ENCODE measurements at regions not wholly inside any gene's neighbourhood (a gene's known extent, or its start where the extent isn't known, plus 50 kb on each side); places are given as distances from the start of the nearest gene placed in this dataset.

DNA sequence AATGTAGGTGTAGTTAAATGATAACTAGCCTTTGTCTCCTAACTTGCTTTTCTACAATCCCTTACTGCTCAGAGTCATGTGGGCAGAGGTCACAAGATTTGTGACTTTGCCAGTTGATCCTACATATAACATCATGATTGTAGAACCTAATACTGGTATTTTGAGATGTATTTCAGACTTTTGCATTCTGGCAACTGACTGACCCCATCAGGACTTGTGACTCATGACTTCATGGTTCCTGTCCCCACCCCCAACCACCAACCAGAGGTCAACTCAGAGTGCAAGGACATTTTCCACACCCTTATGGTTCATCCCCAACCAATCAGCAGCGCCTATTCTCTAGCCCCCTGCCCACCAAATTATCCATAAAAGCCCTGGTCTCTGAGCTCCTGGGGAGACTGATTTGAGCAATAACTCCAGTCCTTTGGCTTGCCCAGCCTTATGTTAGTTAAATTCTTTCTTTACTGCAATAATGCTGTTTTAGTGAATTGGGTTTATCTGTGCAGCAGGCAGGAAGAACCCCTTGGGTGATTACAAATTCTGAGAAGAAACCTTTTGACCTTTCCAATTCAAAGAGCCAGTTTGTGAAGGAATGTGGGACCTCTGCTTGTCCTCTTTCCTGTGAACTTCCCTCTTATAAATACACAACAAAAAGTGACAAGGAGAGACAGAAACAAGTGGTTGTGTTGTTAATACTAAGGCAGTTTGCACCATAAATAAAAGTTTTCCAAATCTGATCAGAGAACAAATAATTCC lies 588.7 kb downstream of the UTRN start:
- Histone ChIP-seq H3K27ac (ENCODE audit: low read depth in 2 of 2, low read length in 2 of 2) (no peak overlapping the region), H3K4me1 (ENCODE audit: control insufficient read depth in 2 of 2, insufficient read depth in 2 of 2, low read length in 2 of 2) (no peaks in the 10 kb centered on the region), H3K9me3 (ENCODE audit: control insufficient read depth in 2 of 2, low read length in 2 of 2) (no peaks in the 10 kb centered on the region), H3K36me3 (ENCODE audit: control insufficient read depth in 2 of 2, insufficient read depth in 2 of 2, low read length in 2 of 2) (no peaks in the 10 kb centered on the region), H3K9ac (ENCODE audit: low read depth in 1 of 2, low read length in 2 of 2) (no peak overlapping the region), H3K4me3 (ENCODE audit: low read length in 2 of 2) (no peak overlapping the region), H3K27me3 (ENCODE audit: control insufficient read depth in 2 of 2, insufficient read depth in 2 of 2, low read length in 2 of 2) (no peaks in the 10 kb centered on the region)

DNA sequence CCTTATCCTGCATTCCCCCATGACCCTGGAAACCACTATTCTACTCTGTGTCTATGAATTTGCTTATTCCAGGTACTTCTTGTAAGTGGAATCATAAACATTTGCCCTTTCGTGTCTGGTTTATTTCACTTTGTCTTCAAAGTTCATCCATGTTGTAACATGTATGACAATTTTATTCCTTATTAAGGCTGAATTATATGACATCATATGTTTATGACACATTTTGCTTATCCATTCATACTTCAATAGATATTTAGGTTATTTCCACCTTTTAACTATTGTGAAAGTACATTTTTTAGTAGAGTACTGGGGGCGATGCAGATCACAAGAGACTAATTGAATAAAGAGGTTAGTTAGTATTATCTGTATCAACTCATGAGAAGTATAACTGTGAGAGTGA lies 591.6 kb downstream of the UTRN start:
- H3K4me3 ChIP-seq (ENCODE audit: low read length in 2 of 2): no peak overlapping the region
- no peaks in the 10 kb centered on the region for H3K4me1 ChIP-seq (ENCODE audit: control insufficient read depth in 2 of 2, insufficient read depth in 2 of 2, low read length in 2 of 2)
- no peaks in the 10 kb centered on the region for H3K9me3 ChIP-seq (ENCODE audit: control insufficient read depth in 2 of 2, low read length in 2 of 2)
- H3K27me3 ChIP-seq (ENCODE audit: control insufficient read depth in 2 of 2, insufficient read depth in 2 of 2, low read length in 2 of 2): no peaks in the 10 kb centered on the region
- H3K9ac ChIP-seq (ENCODE audit: low read depth in 1 of 2, low read length in 2 of 2): no peak overlapping the region
- H3K36me3 ChIP-seq (ENCODE audit: control insufficient read depth in 2 of 2, insufficient read depth in 2 of 2, low read length in 2 of 2): no peaks in the 10 kb centered on the region
- no peak overlapping the region for H3K27ac ChIP-seq (ENCODE audit: low read depth in 2 of 2, low read length in 2 of 2)

- no peaks in the 10 kb centered on the region for H3K36me3 ChIP-seq (ENCODE audit: control insufficient read depth in 2 of 2, insufficient read depth in 2 of 2, low read length in 2 of 2)
- no peaks in the 10 kb centered on the region for H3K27me3 ChIP-seq (ENCODE audit: control insufficient read depth in 2 of 2, insufficient read depth in 2 of 2, low read length in 2 of 2)
- H3K27ac ChIP-seq (ENCODE audit: low read depth in 2 of 2, low read length in 2 of 2): no peak overlapping the region
- H3K4me1 ChIP-seq (ENCODE audit: control insufficient read depth in 2 of 2, insufficient read depth in 2 of 2, low read length in 2 of 2): no peaks in the 10 kb centered on the region
- H3K4me3 ChIP-seq (ENCODE audit: low read length in 2 of 2): no peak overlapping the region
- no peak overlapping the region for H3K9ac ChIP-seq (ENCODE audit: low read depth in 1 of 2, low read length in 2 of 2)
- no peaks in the 10 kb centered on the region for H3K9me3 ChIP-seq (ENCODE audit: control insufficient read depth in 2 of 2, low read length in 2 of 2)
Observed at GRCh38 chr6:144877118-144877517, 592.0 kb downstream of the UTRN start.

GRCh38 chr6:144878577-144878976 lies 593.4 kb downstream of the UTRN start:
- H3K9ac ChIP-seq (ENCODE audit: low read depth in 1 of 2, low read length in 2 of 2): no peak overlapping the region
- H3K27ac ChIP-seq (ENCODE audit: low read depth in 2 of 2, low read length in 2 of 2): no peak overlapping the region
- no peaks in the 10 kb centered on the region for H3K36me3 ChIP-seq (ENCODE audit: control insufficient read depth in 2 of 2, insufficient read depth in 2 of 2, low read length in 2 of 2)
- no peaks in the 10 kb centered on the region for H3K4me1 ChIP-seq (ENCODE audit: control insufficient read depth in 2 of 2, insufficient read depth in 2 of 2, low read length in 2 of 2)
- H3K27me3 ChIP-seq (ENCODE audit: control insufficient read depth in 2 of 2, insufficient read depth in 2 of 2, low read length in 2 of 2): no peaks in the 10 kb centered on the region
- H3K9me3 ChIP-seq (ENCODE audit: control insufficient read depth in 2 of 2, low read length in 2 of 2): no peaks in the 10 kb centered on the region
- no peak overlapping the region for H3K4me3 ChIP-seq (ENCODE audit: low read length in 2 of 2)

DNA sequence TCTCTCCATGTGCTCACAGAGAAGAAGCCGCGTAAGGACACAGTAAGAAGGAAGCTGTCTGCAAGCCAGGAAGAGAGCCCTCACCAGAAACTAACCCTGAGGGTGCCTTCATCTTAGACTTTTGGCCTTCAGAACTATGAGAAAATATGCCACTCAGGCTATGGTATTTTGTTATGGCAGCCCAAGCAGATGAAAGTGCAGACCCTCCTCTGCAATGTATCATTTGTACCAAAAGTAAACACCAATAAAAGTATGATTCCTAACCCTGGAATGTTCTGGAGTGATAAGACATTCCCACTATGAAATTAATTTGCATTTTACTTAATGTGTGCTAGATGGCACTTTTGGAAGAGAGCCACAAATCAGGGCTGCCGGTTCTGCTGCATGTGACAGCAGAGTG lies 594.3 kb downstream of the UTRN start:
- Histone ChIP-seq H3K9me3 (ENCODE audit: control insufficient read depth in 2 of 2, low read length in 2 of 2) (no peaks in the 10 kb centered on the region), H3K36me3 (ENCODE audit: control insufficient read depth in 2 of 2, insufficient read depth in 2 of 2, low read length in 2 of 2) (no peaks in the 10 kb centered on the region)

GRCh38 chr6:144882425-144882824 lies 597.3 kb downstream of the UTRN start:
- Histone ChIP-seq H3K36me3 (ENCODE audit: control insufficient read depth in 2 of 2, insufficient read depth in 2 of 2, low read length in 2 of 2) (no peaks in the 10 kb centered on the region), H3K4me3 (ENCODE audit: low read length in 2 of 2) (no peak overlapping the region), H3K9ac (ENCODE audit: low read depth in 1 of 2, low read length in 2 of 2) (no peak overlapping the region), H3K9me3 (ENCODE audit: control insufficient read depth in 2 of 2, low read length in 2 of 2) (no peaks in the 10 kb centered on the region), H3K27ac (ENCODE audit: low read depth in 2 of 2, low read length in 2 of 2) (no peak overlapping the region), H3K27me3 (ENCODE audit: control insufficient read depth in 2 of 2, insufficient read depth in 2 of 2, low read length in 2 of 2) (no peaks in the 10 kb centered on the region), H3K4me1 (ENCODE audit: control insufficient read depth in 2 of 2, insufficient read depth in 2 of 2, low read length in 2 of 2) (no peaks in the 10 kb centered on the region)

More for the DNA sequence above, 594.3 kb downstream of the UTRN start:
- Histone ChIP-seq H3K4me3 (ENCODE audit: low read length in 2 of 2) (no peak overlapping the region), H3K27ac (ENCODE audit: low read depth in 2 of 2, low read length in 2 of 2) (no peak overlapping the region), H3K9ac (ENCODE audit: low read depth in 1 of 2, low read length in 2 of 2) (no peak overlapping the region), H3K4me1 (ENCODE audit: control insufficient read depth in 2 of 2, insufficient read depth in 2 of 2, low read length in 2 of 2) (no peaks in the 10 kb centered on the region), H3K27me3 (ENCODE audit: control insufficient read depth in 2 of 2, insufficient read depth in 2 of 2, low read length in 2 of 2) (no peaks in the 10 kb centered on the region)

- Histone ChIP-seq H3K4me1 (ENCODE audit: control insufficient read depth in 2 of 2, insufficient read depth in 2 of 2, low read length in 2 of 2) (no peaks in the 10 kb centered on the region), H3K36me3 (ENCODE audit: control insufficient read depth in 2 of 2, insufficient read depth in 2 of 2, low read length in 2 of 2) (no peaks in the 10 kb centered on the region), H3K9ac (ENCODE audit: low read depth in 1 of 2, low read length in 2 of 2) (no peak overlapping the region), H3K9me3 (ENCODE audit: control insufficient read depth in 2 of 2, low read length in 2 of 2) (no peaks in the 10 kb centered on the region), H3K4me3 (ENCODE audit: low read length in 2 of 2) (no peak overlapping the region), H3K27ac (ENCODE audit: low read depth in 2 of 2, low read length in 2 of 2) (no peak overlapping the region), H3K27me3 (ENCODE audit: control insufficient read depth in 2 of 2, insufficient read depth in 2 of 2, low read length in 2 of 2) (no peaks in the 10 kb centered on the region)
Observed at GRCh38 chr6:144883915-144884314, 598.8 kb downstream of the UTRN start.

- Histone ChIP-seq H3K4me1 (ENCODE audit: control insufficient read depth in 2 of 2, insufficient read depth in 2 of 2, low read length in 2 of 2) (no peaks in the 10 kb centered on the region), H3K27me3 (ENCODE audit: control insufficient read depth in 2 of 2, insufficient read depth in 2 of 2, low read length in 2 of 2) (no peaks in the 10 kb centered on the region), H3K27ac (ENCODE audit: low read depth in 2 of 2, low read length in 2 of 2) (no peak overlapping the region), H3K4me3 (ENCODE audit: low read length in 2 of 2) (no peak overlapping the region), H3K9me3 (ENCODE audit: control insufficient read depth in 2 of 2, low read length in 2 of 2) (no peaks in the 10 kb centered on the region), H3K36me3 (ENCODE audit: control insufficient read depth in 2 of 2, insufficient read depth in 2 of 2, low read length in 2 of 2) (no peaks in the 10 kb centered on the region), H3K9ac (ENCODE audit: low read depth in 1 of 2, low read length in 2 of 2) (no peak overlapping the region)
Observed at GRCh38 chr6:144885817-144886216, 600.7 kb downstream of the UTRN start.

DNA sequence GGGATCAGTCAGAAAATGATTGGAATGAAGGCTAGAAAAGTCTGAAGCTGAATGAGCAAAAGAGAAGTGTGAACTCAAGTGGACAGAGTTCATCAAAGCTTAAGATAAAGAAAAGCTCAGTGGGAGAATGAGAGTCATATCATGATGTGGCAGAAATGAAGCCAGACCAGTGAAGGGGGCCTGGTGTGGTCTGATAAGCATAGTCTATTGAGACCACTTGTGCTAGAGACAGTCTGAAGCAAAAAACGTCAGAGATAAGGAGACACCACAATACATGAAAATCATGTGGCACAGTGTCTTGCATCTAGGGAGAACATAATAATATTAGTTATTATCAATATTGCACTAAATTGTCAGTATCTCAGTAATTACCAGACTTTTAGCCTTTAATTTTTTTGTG lies 601.5 kb downstream of the UTRN start:
- H3K27ac ChIP-seq (ENCODE audit: low read depth in 2 of 2, low read length in 2 of 2): no peak overlapping the region
- no peaks in the 10 kb centered on the region for H3K36me3 ChIP-seq (ENCODE audit: control insufficient read depth in 2 of 2, insufficient read depth in 2 of 2, low read length in 2 of 2)
- H3K27me3 ChIP-seq (ENCODE audit: control insufficient read depth in 2 of 2, insufficient read depth in 2 of 2, low read length in 2 of 2): no peaks in the 10 kb centered on the region
- H3K4me3 ChIP-seq (ENCODE audit: low read length in 2 of 2): no peak overlapping the region
- H3K9me3 ChIP-seq (ENCODE audit: control insufficient read depth in 2 of 2, low read length in 2 of 2): no peaks in the 10 kb centered on the region
- no peak overlapping the region for H3K9ac ChIP-seq (ENCODE audit: low read depth in 1 of 2, low read length in 2 of 2)
- H3K4me1 ChIP-seq (ENCODE audit: control insufficient read depth in 2 of 2, insufficient read depth in 2 of 2, low read length in 2 of 2): no peaks in the 10 kb centered on the region

GRCh38 chr6:144888621-144889020 lies 603.5 kb downstream of the UTRN start:
- H3K9ac ChIP-seq (ENCODE audit: low read depth in 1 of 2, low read length in 2 of 2): no peak overlapping the region
- no peaks in the 10 kb centered on the region for H3K27me3 ChIP-seq (ENCODE audit: control insufficient read depth in 2 of 2, insufficient read depth in 2 of 2, low read length in 2 of 2)
- H3K4me3 ChIP-seq (ENCODE audit: low read length in 2 of 2): no peak overlapping the region
- H3K36me3 ChIP-seq (ENCODE audit: control insufficient read depth in 2 of 2, insufficient read depth in 2 of 2, low read length in 2 of 2): no peaks in the 10 kb centered on the region
- H3K4me1 ChIP-seq (ENCODE audit: control insufficient read depth in 2 of 2, insufficient read depth in 2 of 2, low read length in 2 of 2): peaks cover 0 to 1% of the 10 kb centered on the region in 2 donors
- H3K27ac ChIP-seq (ENCODE audit: low read depth in 2 of 2, low read length in 2 of 2): no peak overlapping the region
- no peaks in the 10 kb centered on the region for H3K9me3 ChIP-seq (ENCODE audit: control insufficient read depth in 2 of 2, low read length in 2 of 2)

All from mucosa of rectum (tissue), 2 donors.